Dedifferentiated amniotic fluid mesenchymal stem cell (primary cell): ENCODE measurements at regions not wholly inside any gene's neighbourhood (a gene's known extent, or its start where the extent isn't known, plus 50 kb on each side); places are given as distances from the start of the nearest gene placed in this dataset.
A peak's percentile ranks its signal among the peaks of the same experiment; 100 is the strongest.
"Not testable (repeated sequence)": the region's sequence is repeated elsewhere in the genome, so short reads cannot be mapped to it uniquely, and the experiment has no call there.

Experiments used
- DNase-seq: peaks from one replicate; pipeline ENCODE4 v3.0.0-alpha.2; 2016; ENCODE audit errors: extremely low spot score

DNA sequence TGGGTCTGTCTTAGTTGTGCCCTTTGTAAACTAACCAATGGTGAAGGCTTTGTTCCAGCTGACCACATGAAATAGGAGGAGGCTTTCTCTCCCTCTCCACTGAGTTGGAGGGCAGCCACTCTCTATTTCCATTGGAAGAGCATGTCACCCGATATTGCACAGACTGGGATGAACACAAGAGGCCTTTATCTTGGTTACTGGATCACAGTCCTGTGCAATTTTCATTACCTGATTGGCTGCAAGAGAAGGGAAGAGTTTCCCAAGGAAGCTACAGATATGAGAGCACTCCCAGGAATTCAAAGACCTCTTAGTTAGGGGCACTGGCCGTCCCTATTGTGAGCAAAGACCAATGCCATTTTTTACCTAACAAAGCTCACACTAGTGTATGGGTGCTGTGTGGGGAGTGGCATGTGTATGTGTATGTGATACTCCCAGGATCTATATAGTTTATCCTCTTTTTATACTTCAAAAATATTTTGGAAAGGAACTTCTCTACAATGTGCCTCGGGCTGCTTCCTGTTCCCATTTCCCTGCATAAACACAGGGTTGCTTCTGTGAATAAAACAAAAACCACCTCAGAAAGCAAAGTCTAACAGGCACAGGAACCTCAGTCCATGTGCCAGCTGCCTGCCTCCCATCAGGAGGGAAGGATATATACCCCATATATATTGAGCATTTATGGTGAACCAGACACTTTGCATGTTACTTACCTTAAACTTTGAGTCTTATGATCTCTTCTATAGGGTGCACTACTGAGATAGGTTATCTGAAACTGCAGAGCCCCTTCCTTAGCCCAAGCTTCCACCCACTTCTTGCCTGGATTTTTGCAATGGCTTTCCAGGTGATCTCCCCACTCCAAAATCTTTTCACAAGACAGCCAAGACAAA, 126.5 kb downstream of the RASSF10 start:
- DNase-seq = peak; percentile 50

DNA sequence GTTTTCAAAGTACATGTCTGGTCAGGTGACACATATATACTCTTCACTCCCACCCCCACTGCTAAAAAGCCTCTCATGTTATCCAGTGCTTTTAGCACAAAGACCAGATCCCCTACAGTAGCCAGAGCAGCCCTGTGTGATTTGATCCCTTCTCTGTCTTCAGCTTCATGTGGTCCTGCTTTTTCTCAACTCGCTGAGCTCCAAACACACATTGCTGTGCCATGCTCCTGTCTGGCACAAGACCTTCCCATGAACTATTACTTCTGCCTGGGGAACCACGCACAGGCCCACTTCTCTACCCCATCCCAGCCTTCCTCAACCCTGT, 127.1 kb downstream of the RASSF10 start:
- DNase-seq = no peak

DNA sequence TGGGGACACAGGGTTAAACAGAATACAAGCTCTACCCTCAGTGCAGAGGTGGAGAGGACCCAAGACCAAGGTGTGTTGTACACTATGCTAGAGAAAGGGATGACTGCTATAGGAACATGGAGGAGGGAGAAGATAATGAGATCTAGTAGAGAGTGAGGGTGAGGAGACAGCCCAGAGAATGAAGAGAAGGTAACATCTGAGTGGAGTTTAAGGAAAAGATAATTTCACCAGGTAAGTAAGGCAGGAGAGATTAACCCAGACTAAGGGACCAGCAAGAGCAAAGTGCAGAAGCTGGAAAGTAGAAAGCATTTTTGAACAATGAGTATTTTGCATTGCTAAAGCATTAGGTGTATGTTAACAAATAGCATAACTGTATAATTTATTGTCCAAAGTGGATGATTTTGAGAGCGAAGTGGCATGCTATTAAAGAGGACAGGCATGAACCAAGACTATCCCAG, 128.8 kb downstream of the RASSF10 start:
- no peak for DNase-seq

DNA sequence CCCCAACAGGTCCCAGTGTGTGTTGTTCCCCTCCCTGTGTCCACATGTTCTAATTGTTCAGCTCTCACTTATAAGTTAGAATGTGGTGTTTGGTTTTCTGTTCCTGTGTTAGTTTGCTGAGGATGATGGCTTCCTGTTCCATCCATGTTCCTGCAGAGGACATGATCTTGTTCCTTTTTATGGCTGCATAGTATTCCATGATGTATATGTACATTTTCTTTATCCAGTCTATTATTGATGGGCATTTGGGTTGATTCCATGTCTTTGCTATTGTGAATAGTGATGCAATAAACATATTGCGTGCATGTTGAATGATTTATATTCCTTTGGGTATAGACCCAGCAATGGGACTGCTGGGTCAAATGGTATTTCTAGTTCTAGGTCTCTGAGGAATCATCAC, 130.0 kb downstream of the RASSF10 start:
- not testable (repeated sequence) for DNase-seq

DNA sequence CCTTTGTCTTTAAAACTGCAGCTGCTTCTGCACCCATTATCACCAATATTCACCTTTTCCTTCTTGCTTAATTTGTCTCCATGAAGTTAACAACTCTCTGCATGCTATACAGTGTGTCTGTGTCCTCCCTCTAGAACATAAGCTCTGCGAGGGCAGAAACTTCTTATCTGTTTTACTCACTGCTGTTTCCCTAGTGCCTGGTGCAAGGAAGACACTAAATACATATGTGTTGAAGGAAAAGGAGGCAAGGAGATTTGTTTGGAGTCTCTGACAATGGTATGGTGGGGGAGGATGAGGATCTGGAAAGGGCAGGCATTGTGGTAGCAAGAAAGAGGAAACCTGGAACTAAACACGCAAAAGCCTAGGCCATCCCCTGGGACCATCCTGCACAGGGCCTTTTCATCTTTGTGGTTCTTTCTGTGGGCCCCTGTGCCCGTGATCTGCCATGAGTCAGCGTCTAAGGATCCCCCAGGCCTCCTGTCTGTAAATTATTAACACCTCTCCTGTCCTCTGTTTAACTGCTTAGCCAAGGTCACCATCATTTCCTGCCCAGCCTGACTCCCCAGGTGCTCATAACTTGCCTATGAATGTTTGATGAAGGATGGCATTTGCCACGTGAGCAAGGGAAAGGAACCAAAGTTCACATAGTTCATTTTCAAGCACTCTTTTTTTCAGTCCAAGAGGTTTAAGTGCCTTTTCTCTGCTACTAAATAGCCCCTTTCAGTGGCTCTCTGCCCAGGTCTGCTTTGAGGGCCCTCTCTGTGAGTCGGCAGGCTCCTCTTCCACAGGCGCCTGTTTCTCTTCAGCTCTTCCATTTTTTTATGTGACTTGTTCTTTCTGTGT, 131.1 kb downstream of the RASSF10 start:
- DNase-seq = no peak

DNA sequence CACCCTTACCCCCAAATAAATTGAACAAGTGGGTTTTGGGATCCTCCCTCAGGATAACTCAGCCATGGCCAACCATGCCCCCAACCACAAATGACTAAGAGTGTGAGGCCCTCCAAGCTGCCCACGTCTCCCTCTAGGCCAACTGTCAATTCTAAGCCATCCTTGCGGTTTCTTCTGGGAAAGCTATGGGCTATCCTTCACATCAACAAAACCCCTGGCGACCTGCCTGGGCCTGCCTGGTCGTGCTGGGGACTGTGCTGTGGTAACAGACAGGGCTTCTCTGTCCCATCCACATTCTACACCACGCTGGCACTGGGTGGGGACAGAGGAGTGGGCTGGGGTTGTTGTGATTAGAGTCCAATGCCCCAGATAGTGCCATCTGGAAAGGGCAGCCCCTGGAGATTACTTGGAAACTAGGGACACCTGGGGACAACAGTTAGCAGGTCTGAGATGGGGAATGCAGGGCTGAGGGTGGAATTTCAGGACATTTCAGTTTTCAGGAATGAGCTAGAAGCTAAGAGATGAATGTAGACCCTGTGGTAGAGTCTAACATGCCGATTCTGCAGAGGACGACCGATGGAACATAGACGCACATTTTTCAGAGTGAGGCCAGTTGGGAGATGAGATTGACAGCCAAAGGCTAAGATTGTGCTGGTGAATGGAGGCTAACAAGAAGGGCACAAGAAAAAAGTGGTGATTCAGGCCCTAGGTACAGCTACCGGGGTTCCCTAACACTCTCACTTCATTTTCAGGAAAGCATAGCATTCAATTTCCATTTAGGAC, 131.9 kb downstream of the RASSF10 start:
- no peak for DNase-seq

DNA sequence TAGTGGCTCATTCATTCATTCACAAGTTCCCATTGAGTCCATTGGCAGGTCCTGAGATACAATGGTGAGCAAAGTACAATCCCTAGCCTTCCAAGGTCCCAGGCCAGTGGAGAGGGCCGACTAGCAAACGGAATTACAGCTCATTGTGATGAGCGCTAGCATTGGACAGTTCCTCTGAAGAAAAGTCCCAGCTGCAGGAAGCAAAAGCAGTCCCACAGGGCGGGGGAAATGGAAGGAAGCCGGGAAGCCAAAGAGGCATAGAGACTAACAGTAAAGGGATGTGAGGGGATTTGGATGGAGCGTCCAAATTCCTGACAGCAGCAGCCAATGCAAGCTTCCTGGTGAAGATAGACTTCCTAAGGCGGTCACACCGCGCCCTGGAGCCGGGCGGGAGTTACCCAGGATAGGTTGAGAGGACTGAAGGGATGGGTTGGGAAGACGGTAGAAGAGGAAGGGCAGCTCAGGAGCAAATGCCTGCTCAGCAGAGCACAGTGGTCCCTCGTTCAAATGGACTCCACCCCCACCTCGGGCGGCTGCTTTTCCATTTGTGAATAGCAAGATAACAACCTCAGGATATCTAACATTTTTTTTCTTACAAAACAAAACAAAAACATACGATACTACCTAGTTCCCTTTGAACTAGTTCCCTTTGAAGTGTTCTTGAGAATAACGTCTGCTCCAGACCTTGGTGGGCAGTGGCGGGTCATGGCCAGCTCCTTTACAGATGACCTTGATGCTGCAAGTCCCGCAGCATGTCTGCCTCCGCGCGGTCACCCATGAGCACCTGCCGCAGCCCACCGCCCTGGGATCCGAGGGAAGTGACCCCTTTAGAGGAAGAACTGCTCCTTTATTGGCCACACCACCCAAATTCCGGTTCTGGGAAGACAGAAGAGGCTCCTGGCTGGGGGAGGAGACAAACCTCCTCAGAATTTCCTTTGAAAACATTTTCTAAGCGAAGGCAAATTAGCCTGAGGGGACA, 132.9 kb downstream of the RASSF10 start:
- DNase-seq = no peak

DNA sequence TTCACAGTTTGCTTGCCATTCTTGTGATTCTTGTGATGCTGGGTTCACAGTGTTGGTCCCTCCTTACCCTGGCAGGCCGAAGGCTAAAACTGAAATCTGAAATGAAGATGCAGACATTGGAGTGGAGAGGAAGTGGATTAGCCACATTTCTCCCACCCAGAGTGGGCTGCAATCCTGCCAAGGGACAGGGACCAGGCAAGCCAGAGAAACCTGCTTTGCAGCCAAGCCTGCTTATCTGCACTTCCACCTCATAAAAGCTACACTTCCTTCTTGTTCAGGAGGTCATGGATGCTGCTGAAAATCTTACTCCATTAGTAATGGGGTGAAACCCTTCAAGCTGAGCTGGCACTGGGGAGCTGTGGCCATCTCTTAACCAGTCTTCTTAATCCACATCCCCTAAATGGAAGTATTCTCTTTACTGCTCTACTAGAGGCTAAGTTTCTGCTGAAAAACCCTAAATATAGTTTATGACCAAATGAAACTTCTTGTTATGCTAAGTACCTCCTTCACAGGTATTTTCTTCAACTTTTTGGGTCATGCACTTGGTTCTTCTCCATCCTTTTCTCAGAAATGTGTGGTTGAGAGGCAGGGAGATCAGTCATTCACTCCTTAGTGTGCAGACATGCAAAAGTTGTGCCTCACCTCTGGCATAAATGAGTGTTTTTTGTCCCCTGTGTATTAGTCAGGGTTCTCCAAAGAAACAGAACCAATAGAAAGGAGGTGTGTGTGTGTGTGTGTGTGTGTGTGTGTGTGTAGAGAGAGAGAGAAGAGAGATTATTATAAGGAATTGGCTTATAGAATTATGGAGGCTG, 133.9 kb upstream of the BMAL1 start:
- DNase-seq = no peak

DNA sequence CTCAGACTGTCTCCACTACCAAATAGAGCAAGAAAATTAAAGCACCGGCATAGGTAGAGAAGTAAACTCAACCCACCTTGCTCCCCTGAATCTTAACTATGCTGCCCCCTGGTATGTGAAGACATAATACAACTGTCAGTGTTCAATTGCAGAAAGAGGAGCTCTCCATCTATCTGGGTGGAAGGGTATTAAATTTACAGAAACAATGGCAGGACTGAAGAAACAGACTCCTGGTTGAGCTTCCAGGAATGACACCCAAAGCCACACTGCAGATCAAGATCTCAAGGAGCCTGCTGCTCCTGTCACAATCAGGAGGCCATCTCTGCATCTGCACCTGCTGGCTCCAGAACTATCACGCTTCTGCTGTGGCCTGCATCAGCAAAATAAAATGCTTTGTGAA, 132.1 kb upstream of the BMAL1 start:
- DNase-seq = no peak

DNA sequence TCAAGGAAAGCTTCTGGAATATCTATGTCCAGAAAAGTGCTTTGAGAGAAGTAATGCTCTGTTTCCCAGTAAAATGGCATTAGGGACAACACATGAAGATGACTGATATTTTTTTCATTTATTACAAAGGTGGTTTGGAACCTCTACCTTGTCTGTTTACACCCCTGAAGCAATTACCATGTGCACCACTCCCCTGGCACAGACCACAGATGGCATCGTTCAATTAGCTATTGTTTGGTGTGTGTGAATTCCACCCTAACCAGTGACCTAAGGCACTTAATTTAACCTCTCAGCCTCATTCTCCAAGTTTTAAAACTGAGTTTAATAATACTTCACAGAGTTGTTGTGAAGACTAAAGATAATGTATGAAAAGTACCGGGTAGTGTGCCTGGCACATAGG, 127.6 kb upstream of the BMAL1 start:
- DNase-seq = no peak

DNA sequence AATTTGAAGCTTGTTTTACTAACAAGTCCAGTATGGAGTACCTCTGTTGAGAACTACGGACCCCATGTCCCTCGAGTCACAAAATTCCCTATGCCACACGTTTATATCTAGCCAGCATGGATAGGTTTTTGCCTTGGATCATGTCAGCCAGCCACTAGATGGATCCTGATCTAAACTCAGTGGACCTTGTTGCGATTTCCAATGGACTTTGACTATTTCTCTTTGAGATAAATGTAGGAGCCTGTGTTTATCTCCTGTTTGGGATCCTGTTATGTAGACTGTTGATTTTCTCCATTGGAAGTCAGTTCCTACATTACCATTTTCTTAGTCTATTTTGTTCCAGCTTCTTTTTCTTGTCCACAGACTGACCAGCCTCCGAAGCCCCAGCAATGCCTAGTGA, 127.1 kb upstream of the BMAL1 start:
- no peak for DNase-seq

DNA sequence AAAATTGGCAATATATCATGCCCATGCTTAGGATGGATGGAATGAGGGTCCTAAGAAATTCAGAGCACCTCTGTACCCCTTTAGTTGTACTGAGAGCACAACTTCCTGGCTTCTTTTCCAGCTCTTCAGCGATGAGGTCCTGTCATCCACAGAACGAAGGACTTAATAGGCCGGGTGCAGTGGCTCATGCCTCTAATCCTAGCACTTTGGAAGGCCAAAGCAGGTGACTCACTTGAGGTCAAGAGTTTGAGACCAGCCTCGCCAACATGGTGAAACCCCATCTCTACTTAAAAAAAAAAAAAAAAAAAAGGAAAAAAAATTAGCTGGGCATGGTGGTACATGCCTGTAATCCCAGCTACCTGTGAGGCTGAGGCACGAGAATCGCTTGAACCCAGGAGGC, 125.3 kb upstream of the BMAL1 start:
- DNase-seq = no peak

DNA sequence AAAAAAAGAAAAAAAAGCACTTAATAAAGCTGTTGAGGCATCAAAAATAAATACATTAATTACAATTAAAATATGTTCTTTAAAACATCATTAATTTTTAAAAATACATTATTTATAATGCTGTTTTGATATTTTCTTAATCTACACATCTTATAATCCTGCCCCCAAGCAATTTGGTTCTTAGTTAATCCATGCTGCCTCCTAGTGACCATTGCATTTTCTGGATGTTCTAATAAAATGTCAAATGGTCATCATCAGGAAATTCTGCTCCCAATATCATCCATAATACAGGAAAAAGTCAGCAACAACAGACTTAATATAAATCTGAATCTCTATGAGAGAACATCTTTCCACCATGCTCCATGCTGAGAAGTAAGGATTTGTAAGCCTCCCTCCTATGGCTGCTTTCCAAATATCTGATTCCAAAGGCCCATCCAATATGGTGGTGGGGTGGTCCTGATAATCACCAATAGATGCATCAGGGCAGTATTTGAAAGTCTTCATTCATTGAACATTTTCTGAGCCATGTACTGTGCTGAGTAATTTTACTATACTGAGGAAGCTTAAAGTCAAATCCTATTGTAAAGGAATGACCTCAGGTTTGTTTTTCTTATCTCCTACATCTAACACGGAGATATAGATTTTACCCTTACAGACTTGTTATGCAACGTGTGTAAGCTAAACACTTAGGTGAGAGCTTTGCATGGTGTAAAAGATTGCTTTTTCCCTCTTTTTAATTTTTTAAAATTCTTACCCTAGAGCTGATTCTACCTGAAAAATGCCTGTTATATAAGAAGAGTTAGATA, 124.7 kb upstream of the BMAL1 start:
- no peak for DNase-seq

DNA sequence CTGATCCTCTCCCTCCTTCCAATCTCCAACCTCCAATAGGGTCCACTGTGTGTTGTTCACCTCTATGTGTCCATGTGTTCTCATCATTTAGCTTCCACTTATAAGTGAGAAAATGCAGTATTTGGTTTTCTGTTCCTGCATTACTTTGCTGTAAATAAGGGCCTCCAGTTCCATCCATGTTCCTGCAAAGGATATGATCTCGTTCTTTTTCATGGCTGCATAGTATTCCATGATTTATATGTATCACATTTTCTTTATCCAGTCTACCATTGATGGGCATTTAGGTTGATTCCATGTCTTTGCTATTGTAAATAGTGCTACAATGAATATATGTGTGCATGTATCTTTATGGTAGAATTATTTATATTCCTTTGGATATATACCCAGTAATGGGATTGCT, 123.2 kb upstream of the BMAL1 start:
- DNase-seq = not testable (repeated sequence)

DNA sequence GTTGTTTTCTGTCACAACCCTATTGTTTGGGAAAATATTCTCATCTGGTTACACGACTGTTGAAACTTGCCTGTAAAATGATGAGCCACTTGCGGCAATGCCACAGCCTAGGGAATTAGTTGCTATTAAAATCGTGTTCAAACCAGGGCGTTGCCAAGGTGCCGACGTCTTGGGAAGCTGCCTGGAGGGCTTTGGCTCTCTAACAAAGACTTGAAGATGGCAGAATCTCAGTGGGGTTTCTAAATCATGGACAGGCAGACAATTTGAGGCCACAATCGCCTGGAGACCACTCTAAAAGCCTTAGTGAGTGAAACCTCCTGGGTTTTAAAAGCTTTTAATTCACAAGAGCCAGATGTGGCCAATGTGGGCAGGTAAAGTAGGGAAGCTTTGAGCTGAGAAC, 117.2 kb upstream of the BMAL1 start:
- DNase-seq = no peak

DNA sequence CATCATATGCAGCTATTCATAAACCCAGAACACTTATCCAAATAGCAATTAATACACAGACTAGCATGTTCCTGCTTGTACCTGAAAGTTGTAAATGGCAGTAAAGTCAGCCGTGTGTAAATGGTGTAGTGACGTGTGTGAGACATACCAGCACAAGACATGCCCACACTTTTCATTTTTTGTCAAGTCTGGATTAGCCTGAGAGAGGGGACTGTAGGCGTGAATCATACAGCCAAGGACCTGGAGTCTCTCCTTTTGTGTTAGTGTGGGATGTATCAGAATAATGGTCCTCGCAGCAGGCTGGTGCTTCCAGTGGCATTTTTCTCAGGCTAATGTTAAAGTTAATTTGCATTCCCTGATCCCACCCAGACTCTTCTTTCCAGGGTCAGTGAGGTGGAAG, 116.8 kb upstream of the BMAL1 start:
- no peak for DNase-seq

DNA sequence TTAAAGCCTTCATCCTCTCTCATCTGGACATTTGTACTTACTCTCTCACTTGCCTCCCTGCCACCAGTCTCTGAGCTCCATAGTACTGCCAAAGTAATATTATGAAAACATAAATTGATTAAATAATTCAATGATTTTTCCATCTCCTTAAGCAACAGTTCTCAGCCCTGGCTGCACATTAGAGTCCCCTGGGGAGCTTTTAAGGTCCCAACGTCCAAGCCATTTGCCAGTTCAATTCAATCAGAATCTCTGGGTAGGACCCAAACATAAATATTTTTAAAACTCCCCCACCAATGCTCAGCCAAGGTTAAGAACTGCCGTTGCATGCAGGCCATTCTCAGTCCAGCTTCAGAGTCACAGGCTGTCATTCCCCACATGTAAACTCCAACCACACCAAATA, 114.4 kb upstream of the BMAL1 start:
- DNase-seq = no peak

DNA sequence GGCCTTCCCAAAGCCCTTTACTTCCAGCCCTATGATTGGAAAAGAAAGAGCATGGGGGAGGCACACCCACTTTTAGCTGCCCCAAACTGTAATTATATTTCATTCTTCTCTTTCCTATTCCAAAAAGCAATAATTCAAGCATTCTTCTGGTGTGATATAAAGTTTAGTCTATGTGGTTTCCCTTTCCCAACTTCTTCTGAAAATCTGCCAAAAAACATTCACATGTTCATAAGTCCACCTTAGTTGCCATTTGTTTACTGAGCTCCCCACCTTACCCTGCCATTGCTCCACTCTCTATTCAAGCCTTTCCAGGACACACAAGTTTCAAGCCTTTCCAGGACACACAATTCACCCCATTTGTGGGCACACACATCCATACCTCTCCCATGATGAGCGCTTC, 111.6 kb upstream of the BMAL1 start:
- no peak for DNase-seq

DNA sequence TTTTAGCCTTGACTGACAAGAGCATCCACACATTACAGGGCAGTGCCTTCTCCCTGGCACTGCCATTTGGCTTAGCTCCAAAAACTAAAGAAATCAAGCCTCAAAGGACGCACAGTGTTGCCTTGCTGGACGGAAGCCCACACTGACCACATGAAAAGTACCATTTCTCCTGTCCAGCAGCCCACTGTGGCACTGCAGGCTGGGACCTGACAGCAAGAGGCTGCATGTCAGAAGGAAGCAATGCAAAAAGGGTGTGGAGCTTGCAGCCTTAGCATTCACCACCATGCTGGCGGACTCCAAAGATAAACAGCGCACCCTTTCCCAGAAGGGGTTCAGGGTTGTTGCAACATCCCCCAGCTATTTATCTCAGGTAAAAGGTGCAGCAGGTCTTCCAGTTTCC, 109.3 kb upstream of the BMAL1 start:
- DNase-seq = no peak
